ENCODE measurements at regions not wholly inside any gene's neighbourhood (a gene's known extent, or its start where the extent isn't known, plus 50 kb on each side); places are given as distances from the start of the nearest gene placed in this dataset.

- CTCF ChIA-PET, result no interaction called here
- DNase-seq (peak; percentile 98), ATAC-seq (peak; percentile 87)
- Mint-ChIP-seq H3K9me3 (ENCODE audit: low read depth) (peaks cover 5% of the 10 kb centered on the region), H3K27me3 (peaks cover 5% of the 10 kb centered on the region), H3K4me3 (peak overlapping the region; percentile 67), H3K4me1 (peaks cover 36% of the 10 kb centered on the region), H3K36me3 (peaks cover 18% of the 10 kb centered on the region), H3K27ac (peak overlapping the region; percentile 90)
These were observed 864.2 kb downstream of the FAM181B start for GRCh38 chr11:81869351-81870065.

GRCh38 chr11:81866896-81867295, 866.8 kb downstream of the FAM181B start:
- H3K4me1 Mint-ChIP-seq, result peaks cover 28% of the 10 kb centered on the region
- no peak overlapping the region for H3K4me3 Mint-ChIP-seq
- no peak overlapping the region for H3K27ac Mint-ChIP-seq
- peaks cover 18% of the 10 kb centered on the region for H3K36me3 Mint-ChIP-seq
- CTCF ChIA-PET, result no interaction called here
- peaks cover 5% of the 10 kb centered on the region for H3K9me3 Mint-ChIP-seq (ENCODE audit: low read depth)
- ATAC-seq, result no peak
- no peak for DNase-seq
- peaks cover 5% of the 10 kb centered on the region for H3K27me3 Mint-ChIP-seq

- no peaks in the 10 kb centered on the region for H3K4me1 Mint-ChIP-seq
- no peaks in the 10 kb centered on the region for H3K27me3 Mint-ChIP-seq
- CTCF ChIA-PET, result no interaction called here
- no peak overlapping the region for H3K27ac Mint-ChIP-seq
- no peaks in the 10 kb centered on the region for H3K9me3 Mint-ChIP-seq (ENCODE audit: low read depth)
- DNase-seq (no peak), ATAC-seq (no peak)
- H3K4me3 Mint-ChIP-seq, result no peak overlapping the region
- peaks cover 2% of the 10 kb centered on the region for H3K36me3 Mint-ChIP-seq
These were observed 876.3 kb downstream of the FAM181B start for GRCh38 chr11:81857386-81857785.

- H3K27ac Mint-ChIP-seq, result no peak overlapping the region
- DNase-seq (no peak), ATAC-seq (no peak)
- H3K4me1 Mint-ChIP-seq, result no peaks in the 10 kb centered on the region
- CTCF ChIA-PET, result no interaction called here
- no peaks in the 10 kb centered on the region for H3K36me3 Mint-ChIP-seq
- H3K27me3 Mint-ChIP-seq, result no peaks in the 10 kb centered on the region
- H3K9me3 Mint-ChIP-seq (ENCODE audit: low read depth), result peaks cover 2% of the 10 kb centered on the region
- H3K4me3 Mint-ChIP-seq, result no peak overlapping the region
These were observed 879.9 kb downstream of the FAM181B start for GRCh38 chr11:81853791-81854190.

GRCh38 chr11:81852896-81853295, 880.8 kb downstream of the FAM181B start:
- no peaks in the 10 kb centered on the region for H3K36me3 Mint-ChIP-seq

GRCh38 chr11:81840380-81840779, 893.3 kb downstream of the FAM181B start:
- H3K27ac Mint-ChIP-seq, result no peak overlapping the region
- no peak overlapping the region for H3K4me3 Mint-ChIP-seq
- CTCF ChIA-PET, result no interaction called here
- no peak for DNase-seq
- peaks cover 3% of the 10 kb centered on the region for H3K9me3 Mint-ChIP-seq (ENCODE audit: low read depth)
- H3K36me3 Mint-ChIP-seq, result no peaks in the 10 kb centered on the region
- H3K27me3 Mint-ChIP-seq, result no peaks in the 10 kb centered on the region
- no peak for ATAC-seq
- no peaks in the 10 kb centered on the region for H3K4me1 Mint-ChIP-seq

More at GRCh38 chr11:81852896-81853295, 880.8 kb downstream of the FAM181B start:
- H3K27me3 Mint-ChIP-seq, result no peaks in the 10 kb centered on the region
- peaks cover 2% of the 10 kb centered on the region for H3K9me3 Mint-ChIP-seq (ENCODE audit: low read depth)
- no peak overlapping the region for H3K27ac Mint-ChIP-seq
- CTCF ChIA-PET, result no interaction called here
- H3K4me3 Mint-ChIP-seq, result no peak overlapping the region
- H3K4me1 Mint-ChIP-seq, result no peaks in the 10 kb centered on the region
- no peak for ATAC-seq
- DNase-seq, result no peak

- H3K27ac Mint-ChIP-seq, result no peak overlapping the region
- CTCF ChIA-PET, result no interaction called here
- DNase-seq (no peak), ATAC-seq (no peak)
- peaks cover 3% of the 10 kb centered on the region for H3K9me3 Mint-ChIP-seq (ENCODE audit: low read depth)
- H3K27me3 Mint-ChIP-seq, result no peaks in the 10 kb centered on the region
- no peaks in the 10 kb centered on the region for H3K36me3 Mint-ChIP-seq
- no peak overlapping the region for H3K4me3 Mint-ChIP-seq
- H3K4me1 Mint-ChIP-seq, result no peaks in the 10 kb centered on the region
These were observed 893.7 kb downstream of the FAM181B start for GRCh38 chr11:81839976-81840375.

GRCh38 chr11:81839016-81839415, 894.6 kb downstream of the FAM181B start:
- Mint-ChIP-seq H3K27ac (no peak overlapping the region), H3K27me3 (no peaks in the 10 kb centered on the region), H3K9me3 (ENCODE audit: low read depth) (peaks cover 3% of the 10 kb centered on the region), H3K4me3 (no peak overlapping the region), H3K4me1 (no peaks in the 10 kb centered on the region), H3K36me3 (no peaks in the 10 kb centered on the region)
- CTCF ChIA-PET, result interaction anchor here (0.7 kb wide), 1 partner anchor 91 kb away, joined by 6 read pairs; no protein-coding TSS in a partner anchor
- no peak for DNase-seq
- no peak for ATAC-seq

- peaks cover 12% of the 10 kb centered on the region for H3K9me3 Mint-ChIP-seq (ENCODE audit: low read depth)
- CTCF ChIA-PET, result no interaction called here
- no peak for ATAC-seq
These were observed 903.7 kb downstream of the FAM181B start for GRCh38 chr11:81829976-81830375.

GRCh38 chr11:81825346-81825745, 908.3 kb downstream of the FAM181B start:
- no peak for DNase-seq
- CTCF ChIA-PET, result no interaction called here
- no peak for ATAC-seq
- Mint-ChIP-seq H3K27me3 (no peaks in the 10 kb centered on the region), H3K27ac (no peak overlapping the region), H3K4me1 (no peaks in the 10 kb centered on the region), H3K36me3 (no peaks in the 10 kb centered on the region), H3K4me3 (no peak overlapping the region), H3K9me3 (ENCODE audit: low read depth) (no peaks in the 10 kb centered on the region)

More at GRCh38 chr11:81829976-81830375, 903.7 kb downstream of the FAM181B start:
- Mint-ChIP-seq H3K4me1 (no peaks in the 10 kb centered on the region), H3K4me3 (no peak overlapping the region), H3K27ac (no peak overlapping the region), H3K36me3 (peaks cover 2% of the 10 kb centered on the region), H3K27me3 (no peaks in the 10 kb centered on the region)
- DNase-seq, result no peak

GRCh38 chr11:81819462-81819861, 914.2 kb downstream of the FAM181B start:
- no peaks in the 10 kb centered on the region for H3K4me1 Mint-ChIP-seq
- H3K36me3 Mint-ChIP-seq, result no peaks in the 10 kb centered on the region
- H3K9me3 Mint-ChIP-seq (ENCODE audit: low read depth), result no peaks in the 10 kb centered on the region
- H3K27ac Mint-ChIP-seq, result no peak overlapping the region
- no peak overlapping the region for H3K4me3 Mint-ChIP-seq
- no peak for ATAC-seq
- no peak for DNase-seq
- H3K27me3 Mint-ChIP-seq, result no peaks in the 10 kb centered on the region
- CTCF ChIA-PET, result no interaction called here

- Mint-ChIP-seq H3K27ac (no peak overlapping the region), H3K27me3 (no peaks in the 10 kb centered on the region), H3K36me3 (no peaks in the 10 kb centered on the region), H3K9me3 (ENCODE audit: low read depth) (no peaks in the 10 kb centered on the region), H3K4me3 (no peak overlapping the region), H3K4me1 (no peaks in the 10 kb centered on the region)
- no peak for DNase-seq
- CTCF ChIA-PET, result interaction anchor here (0.9 kb wide), 1 partner anchor 12 kb away, joined by 3 read pairs; no protein-coding TSS in a partner anchor
- no peak for ATAC-seq
These were observed 928.8 kb downstream of the FAM181B start for GRCh38 chr11:81804858-81805257.

GRCh38 chr11:81802591-81802990, 931.1 kb downstream of the FAM181B start:
- no peak for ATAC-seq

GRCh38 chr11:81792416-81792815, 941.2 kb downstream of the FAM181B start:
- DNase-seq (no peak), ATAC-seq (no peak)
- Mint-ChIP-seq H3K27ac (no peak overlapping the region), H3K4me3 (no peak overlapping the region), H3K27me3 (no peaks in the 10 kb centered on the region), H3K4me1 (peaks cover 13% of the 10 kb centered on the region), H3K9me3 (ENCODE audit: low read depth) (no peaks in the 10 kb centered on the region), H3K36me3 (no peaks in the 10 kb centered on the region)
- CTCF ChIA-PET, result interaction anchor here (1.2 kb wide), 1 partner anchor 13 kb away, joined by 3 read pairs; no protein-coding TSS in a partner anchor

More at GRCh38 chr11:81802591-81802990, 931.1 kb downstream of the FAM181B start:
- H3K27me3 Mint-ChIP-seq, result no peaks in the 10 kb centered on the region
- H3K9me3 Mint-ChIP-seq (ENCODE audit: low read depth), result no peaks in the 10 kb centered on the region
- no peak for DNase-seq
- H3K27ac Mint-ChIP-seq, result no peak overlapping the region
- H3K36me3 Mint-ChIP-seq, result no peaks in the 10 kb centered on the region
- H3K4me1 Mint-ChIP-seq, result no peaks in the 10 kb centered on the region
- no peak overlapping the region for H3K4me3 Mint-ChIP-seq
- CTCF ChIA-PET, result no interaction called here

All from activated CD8-positive, alpha-beta memory T cell treated with anti-CD3 and anti-CD28 coated beads, Interleukin-2, amount 10 ng/mL, durations not matched to agents 7 days and 5 days (primary cell).